ENCODE measurements at regions not wholly inside any gene's neighbourhood (a gene's known extent, or its start where the extent isn't known, plus 50 kb on each side); places are given as distances from the start of the nearest gene placed in this dataset.

- FAIRE-seq: no peak
These were observed 60.0 kb upstream of the KCTD3 start for GRCh38 chr1:215507119-215507518.

DNA sequence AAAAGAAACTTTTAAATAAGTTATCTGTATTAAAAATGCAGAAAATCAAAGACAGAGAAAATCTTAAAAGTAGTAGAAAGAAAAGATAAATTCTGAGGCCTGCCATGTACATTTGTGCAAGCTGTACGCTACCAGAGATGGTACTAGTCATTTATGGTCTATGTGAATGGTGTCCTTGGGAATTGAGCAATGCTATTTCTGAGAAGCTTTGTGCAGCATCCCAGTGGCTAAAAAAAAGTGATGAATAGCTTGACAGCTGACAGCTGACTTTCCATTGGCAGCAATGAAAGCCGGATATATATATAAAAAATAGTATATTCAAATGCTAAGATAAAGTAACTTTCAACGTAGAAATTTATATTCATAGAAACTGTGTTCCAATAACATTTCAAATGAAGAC is 58.8 kb upstream of the KCTD3 start:
- DNase-seq (ENCODE audit: insufficient read length, low spot score): no peak
- no peak for FAIRE-seq

More at GRCh38 chr1:215507119-215507518, 60.0 kb upstream of the KCTD3 start:
- DNase-seq (ENCODE audit: insufficient read length, low spot score): no peak

All from HTR-8/SVneo (cell line).